Stimulated activated CD8-positive, alpha-beta memory T cell treated with anti-CD3 and anti-CD28 coated beads, Interleukin-7, amount 100 ng/mL, for 48 hours (primary cell): ENCODE measurements at regions not wholly inside any gene's neighbourhood (a gene's known extent, or its start where the extent isn't known, plus 50 kb on each side); places are given as distances from the start of the nearest gene placed in this dataset.

ENCODE experiments used
- DNase-seq, 2 donors: peaks; one replicate each; pipeline ENCODE4 v3.0.0-alpha.2; 2020; ENCODE audit warnings: low read depth in 1 of 2; ENCODE audit errors: extremely low read depth in 1 of 2

DNA sequence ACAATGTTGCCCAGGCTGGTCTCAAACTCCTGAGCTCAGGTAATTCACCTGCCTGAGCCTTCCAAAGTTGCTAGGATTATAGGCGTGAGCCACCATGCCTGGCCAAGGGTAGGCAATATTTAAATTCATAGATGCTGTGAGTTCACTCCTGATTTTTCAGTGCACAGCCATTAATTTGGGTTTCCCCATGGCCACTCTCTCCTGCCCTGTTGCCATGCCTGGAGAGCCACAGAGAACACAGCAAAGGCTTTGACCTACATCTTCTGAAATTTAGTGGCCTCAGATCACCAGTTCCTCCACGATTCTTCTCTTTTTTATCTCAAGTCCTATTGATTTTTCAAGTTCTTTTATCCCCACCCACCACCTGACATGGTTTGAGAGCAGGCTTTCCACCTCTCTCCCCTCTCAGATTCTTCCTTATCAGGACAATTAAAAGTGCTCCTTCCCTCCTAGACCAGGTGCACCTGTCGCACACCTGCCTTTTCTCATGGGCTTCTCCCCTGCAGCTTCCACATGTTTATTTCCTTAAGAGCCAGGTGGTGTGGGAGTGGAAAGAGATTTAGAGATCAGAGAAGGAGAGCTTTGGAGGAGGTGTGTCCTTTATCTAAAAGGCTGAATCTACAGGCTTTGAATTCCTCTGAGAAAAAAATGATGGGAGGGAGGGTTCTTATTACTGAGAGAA is 123.8 kb downstream of the ADRA2A start:
- no peak for DNase-seq

- no peak for DNase-seq
These were observed 126.8 kb downstream of the ADRA2A start for GRCh38 chr10:111203615-111204014.

DNA sequence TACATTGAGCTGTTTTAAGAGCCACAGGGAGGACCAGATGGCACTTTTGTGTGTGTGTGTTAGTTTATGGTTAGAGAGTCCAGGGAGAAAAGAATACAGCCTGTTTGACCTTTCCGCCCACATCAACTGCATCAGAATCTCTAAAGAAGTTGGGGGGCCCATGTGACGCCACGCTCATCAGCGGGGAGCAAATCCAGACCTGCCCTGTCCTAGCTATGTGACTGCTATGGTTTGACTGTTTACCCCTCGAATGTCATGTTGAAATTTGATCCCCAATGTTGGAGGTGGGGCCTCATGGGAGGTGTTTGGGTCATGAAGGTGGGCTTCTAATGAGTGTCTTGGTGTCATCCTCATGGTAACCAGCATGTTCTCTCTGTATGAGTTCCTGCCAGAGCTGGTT is 128.0 kb downstream of the ADRA2A start:
- DNase-seq, result no peak

DNA sequence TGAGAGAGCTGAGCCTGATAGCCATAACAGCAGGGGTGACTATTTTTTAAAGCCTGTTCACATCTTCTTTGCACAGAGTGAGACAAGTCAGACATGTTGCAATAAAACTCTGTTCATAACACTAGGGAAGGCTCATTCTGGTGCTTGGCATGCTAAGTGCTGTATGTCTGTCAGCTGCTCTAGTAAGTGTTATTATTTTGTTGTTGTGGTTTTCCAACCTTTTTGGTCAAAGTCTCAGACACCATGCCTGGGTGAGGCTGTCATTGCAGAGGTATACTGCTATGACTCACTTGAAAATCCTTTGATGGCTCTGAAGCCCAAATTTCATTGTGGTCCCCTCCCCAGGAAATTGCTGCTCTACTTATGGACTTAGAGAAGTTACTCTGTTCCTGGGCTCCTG is 129.7 kb downstream of the ADRA2A start:
- no peak for DNase-seq

DNA sequence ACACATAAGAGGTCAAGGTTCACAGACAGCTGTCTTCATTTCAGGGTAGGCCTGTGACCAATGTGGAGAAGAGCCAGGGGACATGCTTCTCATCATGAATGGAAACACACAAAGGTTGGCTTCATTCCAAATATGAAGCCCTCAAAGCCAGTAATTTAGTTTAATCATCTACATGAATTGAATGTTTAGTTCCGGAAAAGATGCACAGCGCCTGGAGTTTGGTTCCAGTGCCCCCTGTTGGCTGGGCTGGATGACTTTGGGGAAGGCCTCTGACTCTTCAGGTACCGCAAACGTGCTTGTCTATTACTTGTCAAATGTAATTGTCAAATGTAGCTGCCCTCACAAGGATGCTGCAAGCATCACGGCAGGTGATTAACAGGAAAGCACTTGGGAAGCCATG is 130.7 kb downstream of the ADRA2A start:
- DNase-seq, result no peak

DNA sequence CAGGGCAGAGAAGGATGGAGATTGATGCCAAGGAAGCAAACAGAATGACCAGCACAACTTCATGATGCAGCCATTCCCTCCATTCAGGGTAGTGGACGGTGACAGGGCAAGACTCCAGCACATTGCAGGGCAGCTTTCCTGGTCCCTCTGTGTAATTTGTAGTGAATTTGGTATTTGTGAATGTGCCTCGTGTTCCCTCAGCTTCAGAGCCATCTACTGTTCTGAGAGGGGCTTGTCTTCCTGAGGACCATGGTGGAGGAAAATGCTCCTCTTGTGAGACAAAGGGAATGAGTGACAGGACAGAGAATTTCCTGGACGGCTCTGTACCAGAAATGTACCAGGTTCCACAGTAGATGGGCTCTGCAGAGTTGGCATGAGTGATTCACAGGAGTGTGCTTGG is 132.1 kb downstream of the ADRA2A start:
- DNase-seq, result no peak

DNA sequence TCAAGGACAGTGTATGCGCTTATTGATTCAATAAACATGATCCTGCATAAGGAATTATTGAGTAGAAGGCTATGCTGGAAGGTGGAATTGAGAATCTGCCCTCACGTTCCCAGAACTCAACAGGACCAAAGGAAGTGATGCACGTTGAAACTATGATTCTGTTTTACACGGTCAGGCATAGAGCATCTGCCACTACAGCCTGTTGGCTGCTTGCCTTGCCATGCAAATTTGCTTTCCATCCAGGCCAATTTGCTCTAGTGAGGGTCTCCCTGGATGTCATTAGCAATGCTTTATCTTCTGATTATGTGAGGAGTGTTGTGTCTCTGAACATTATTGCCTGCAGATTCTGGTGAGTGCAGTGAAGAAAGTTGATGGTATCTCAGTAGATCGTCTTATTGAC is 132.9 kb downstream of the ADRA2A start:
- no peak for DNase-seq

DNA sequence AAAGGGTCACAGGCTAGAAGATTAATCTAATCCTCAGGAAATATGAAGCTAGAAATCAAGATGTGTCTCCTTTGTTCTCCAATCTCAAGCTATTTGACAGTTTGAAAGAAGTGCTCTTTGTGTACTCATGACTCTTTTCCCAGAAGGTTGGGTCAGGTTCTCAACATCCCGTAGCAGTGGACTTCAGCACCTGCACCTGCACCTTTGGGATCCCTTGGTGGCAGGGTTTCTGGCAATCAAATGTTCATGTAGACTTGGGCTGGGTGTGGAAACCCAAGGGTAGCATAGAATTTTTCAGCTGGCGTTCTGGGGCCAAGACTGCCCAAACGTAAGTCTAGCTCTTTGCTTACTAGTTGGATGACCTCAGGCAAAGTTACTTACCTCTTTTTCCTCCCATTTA is 134.4 kb downstream of the ADRA2A start:
- no peak for DNase-seq

GRCh38 chr10:111211706-111212105 is 134.9 kb downstream of the ADRA2A start:
- no peak for DNase-seq

DNA sequence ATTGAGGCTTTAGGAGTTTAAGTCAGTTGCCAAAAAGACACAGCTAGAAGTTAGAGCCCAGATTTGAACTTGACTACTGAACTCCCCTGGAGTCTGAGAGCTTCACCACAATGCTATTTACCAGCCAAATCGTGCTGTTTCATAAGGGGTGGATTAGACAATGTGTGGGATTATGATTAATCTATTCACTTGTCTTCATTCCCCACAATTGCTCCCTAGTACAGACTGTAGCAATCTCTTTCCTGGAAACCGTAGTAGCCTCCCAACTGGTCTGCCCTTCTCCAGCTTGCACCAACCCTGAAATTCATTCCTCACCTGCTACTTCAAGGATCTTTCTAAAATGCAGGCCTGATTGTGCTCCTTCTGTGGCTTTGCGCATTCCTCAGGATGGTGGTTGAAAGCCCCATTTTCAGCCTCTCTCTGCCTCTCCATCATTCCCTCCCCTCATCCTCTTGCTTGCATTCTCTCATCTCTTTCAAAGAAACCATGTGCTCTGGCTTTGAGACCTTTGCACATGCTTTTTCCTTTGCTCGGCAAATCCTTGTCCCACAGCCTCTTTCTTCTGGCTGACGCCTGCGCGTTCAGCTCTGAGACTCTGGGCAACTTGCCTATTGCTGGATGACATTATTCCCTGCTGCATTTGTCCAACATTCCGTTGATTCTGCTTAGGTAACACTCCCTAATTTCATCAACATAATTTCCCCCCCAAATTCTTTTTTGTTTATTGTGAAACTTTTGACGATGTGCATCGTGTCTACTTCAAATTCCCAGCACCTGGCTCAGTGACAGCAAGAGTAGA is 145.1 kb downstream of the ADRA2A start:
- no peak for DNase-seq

- DNase-seq, result no peak
These were observed 146.1 kb downstream of the ADRA2A start for GRCh38 chr10:111222961-111223360.

DNA sequence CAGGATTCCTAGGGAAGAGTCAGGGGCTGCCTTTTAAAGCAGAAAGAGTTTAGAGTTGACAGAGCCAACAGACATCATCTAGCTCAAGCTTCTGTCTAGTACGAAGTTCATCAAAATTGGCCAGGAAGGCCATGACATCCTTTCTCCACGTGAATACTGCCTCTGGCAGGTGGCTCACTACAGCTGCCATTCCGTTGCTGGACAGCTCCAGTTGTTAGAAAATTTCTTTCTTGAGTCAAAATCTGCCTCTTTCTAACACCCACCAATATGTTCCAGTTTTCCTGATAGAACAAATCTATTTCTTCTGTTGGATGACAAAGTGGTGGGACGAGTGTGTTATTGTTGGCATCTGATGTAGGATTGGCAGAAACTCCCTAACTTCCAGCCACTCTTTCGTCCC is 154.9 kb downstream of the ADRA2A start:
- no peak for DNase-seq

DNA sequence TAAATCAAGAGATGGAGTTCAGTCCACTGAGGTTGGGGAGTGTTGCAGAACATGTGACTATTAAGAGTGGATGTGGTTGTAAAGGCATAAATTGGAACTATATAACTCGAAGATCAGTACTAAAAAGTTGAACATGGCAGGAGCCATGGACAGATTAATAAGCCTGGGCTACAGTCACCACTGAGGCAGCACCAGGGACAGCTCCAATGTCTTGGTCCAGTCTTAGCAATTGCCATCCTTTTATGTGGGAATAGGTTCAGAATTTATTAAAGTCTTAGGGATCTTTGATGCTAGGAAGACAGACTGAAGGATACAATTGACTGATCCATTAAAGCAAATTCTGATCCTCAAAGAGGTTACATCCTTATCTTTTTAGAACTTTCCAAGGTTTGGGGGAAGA is 156.6 kb downstream of the ADRA2A start:
- DNase-seq, result no peak

DNA sequence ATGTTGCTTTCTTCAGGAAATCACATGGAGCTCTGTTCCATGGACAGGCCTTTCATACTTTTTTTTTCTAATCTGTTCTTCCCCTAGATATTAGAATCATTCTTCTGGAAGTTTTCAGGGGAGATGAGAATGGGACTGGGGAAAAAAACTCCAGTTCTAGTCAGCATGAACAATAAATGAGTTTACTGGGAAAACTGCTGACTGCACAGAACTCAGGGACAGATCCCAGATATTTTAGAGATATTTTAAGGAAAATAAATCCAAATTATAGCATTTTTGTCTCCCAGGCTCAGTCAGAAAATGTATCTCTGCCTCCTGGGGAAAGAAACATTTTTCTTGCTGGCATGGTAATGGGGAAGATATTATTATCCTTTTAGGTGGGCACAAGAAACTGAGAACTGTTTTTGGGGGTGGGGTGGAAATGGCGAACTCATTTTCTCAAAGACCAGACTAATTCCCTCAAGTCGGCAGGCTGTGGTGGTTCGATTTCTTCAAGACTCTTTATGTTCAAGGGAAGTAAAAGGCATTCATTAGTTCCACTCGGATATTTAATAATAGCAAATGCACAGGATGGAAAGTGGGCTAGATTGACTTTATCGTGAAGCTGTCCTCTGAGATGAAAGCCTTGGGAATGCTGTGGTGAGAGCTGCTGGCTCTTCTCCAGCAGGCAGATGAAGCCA is 157.5 kb downstream of the ADRA2A start:
- no peak for DNase-seq

DNA sequence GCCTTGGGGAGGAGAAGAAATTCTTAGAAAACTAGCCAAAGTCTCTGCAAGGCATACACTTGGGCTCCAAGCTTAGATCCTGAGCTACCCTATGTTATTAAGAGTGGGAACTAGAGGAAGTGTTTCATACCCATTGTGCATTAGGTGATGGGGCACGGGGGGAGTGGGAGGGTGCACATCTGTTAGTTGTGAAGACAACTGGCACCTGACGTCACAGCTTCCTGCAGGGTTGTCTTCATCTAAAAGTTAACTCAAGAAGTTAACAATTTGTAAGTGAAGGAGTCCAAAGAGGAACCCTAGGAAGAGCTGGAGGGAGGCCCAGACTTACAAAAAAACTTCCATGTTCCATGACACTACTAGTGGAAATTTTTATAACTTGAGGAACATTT is 158.1 kb downstream of the ADRA2A start:
- no peak for DNase-seq

DNA sequence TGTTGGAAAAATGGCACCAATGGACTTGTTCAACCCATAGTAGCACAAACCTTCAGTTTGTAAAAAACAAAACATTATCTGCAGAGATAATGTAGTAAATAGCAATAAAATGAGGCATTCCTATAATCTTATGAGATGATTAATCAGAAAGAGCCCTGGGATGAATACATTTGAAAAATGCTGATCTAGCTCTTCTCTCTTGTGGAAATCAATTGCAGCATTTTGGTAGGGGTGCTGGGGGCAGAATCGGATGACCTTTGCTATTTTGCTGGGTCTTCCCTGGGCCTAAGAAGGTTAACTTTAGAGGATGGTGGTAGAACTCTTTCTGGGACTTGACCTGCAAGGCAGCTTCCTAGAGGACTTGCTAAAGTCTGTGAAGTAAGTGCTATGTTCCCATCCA is 163.5 kb downstream of the ADRA2A start:
- no peak for DNase-seq

- no peak for DNase-seq
These were observed 166.3 kb downstream of the ADRA2A start for GRCh38 chr10:111243126-111243525.

DNA sequence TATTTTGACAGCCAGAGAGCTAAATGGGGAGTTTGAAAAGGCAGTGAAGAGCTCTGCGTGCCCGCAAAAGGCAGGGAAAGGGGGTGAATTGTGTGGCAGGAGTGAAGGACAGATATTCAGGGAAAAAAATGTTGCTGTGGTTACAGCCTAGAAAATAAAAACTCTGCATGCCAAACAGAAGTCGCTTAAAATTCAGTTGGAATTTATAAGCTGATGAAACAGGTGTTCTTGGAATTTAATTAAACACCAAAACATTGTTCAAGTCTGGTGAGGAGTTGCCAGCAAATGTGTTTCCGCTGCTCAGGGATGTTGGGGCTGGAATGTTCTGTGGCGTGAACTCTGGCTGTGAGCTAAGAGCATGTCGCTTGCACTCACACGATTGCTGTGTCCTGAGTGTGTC is 169.3 kb downstream of the ADRA2A start:
- no peak for DNase-seq

GRCh38 chr10:111246814-111247452 is 170.1 kb downstream of the ADRA2A start:
- DNase-seq, result no peak

- DNase-seq, result no peak
These were observed 171.1 kb downstream of the ADRA2A start for GRCh38 chr10:111247781-111248389.

GRCh38 chr10:111249925-111250324 is 173.1 kb downstream of the ADRA2A start:
- DNase-seq, result no peak
